B cell (primary cell): ENCODE measurements at regions not wholly inside any gene's neighbourhood (a gene's known extent, or its start where the extent isn't known, plus 50 kb on each side); places are given as distances from the start of the nearest gene placed in this dataset.

ENCODE experiments used
- ATAC-seq: fragments of 200-7000 bp; cut with Tn5 transposase; one replicate; pipeline ENCODE4 v1.10.0; 2021; ENCODE audit warnings: low read depth, mild to moderate bottlenecking, moderate number of reproducible peaks, moderate library complexity
- CTCF ChIA-PET: fragments of 350-600 bp; sonication (Branson Sonifier 250); formaldehyde crosslinking; loops from one replicate; lab custom pipeline; 2021; ENCODE audit warnings: antibody characterized with exemption, inconsistent platforms; lab: Charles Lee
- POLR2A ChIA-PET: fragments of 350-600 bp; sonication (Branson Sonifier 250); formaldehyde crosslinking; loops from one replicate; lab custom pipeline; 2021; ENCODE audit warnings: antibody characterized with exemption; lab: Charles Lee
- DNase-seq: peaks from one replicate; pipeline ENCODE4 v3.0.0; 2013
- H2AFZ ChIP-seq: 2 replicates; pipeline ENCODE4 v1.6.1; 2012; ENCODE audit warnings: mild to moderate bottlenecking, low read depth, low read length; ENCODE audit not compliant: insufficient read depth, poor library complexity, severe bottlenecking
- H3K27ac ChIP-seq, 2 donors: 1 replicate in 1 of 2; 2 replicates in 1 of 2; pipeline ENCODE4 v1.5.1; 2012 to 2013; ENCODE audit warnings: low read length in 2 of 2, mild to moderate bottlenecking in 2 of 2, moderate library complexity in 1 of 2
- H3K27me3 ChIP-seq, 4 experiments: fragments of 200-600 bp in 1 of 4; sonication (generic) in 1 of 4; replicated peaks in 1 of 4; 1 replicate in 2 of 4; 2 replicates in 2 of 4; pipeline versions ENCODE4 v1.6.1 to v1.7.0; 2013 to 2016; ENCODE audit warnings: low read length in 3 of 4, mild to moderate bottlenecking in 2 of 4, mixed read lengths in 1 of 4, moderate library complexity in 1 of 4; ENCODE audit not compliant: insufficient read depth in 4 of 4, control insufficient read depth in 3 of 4; ENCODE audit errors: control extremely low read depth in 1 of 4
- H3K36me3 ChIP-seq, 2 experiments: replicated peaks in 1 of 2; 1 replicate in 1 of 2; 2 replicates in 1 of 2; pipeline versions ENCODE4 v1.6.1 to v1.7.1; 2013; ENCODE audit warnings: low read length in 1 of 2; ENCODE audit not compliant: insufficient read depth in 2 of 2, control insufficient read depth in 1 of 2; ENCODE audit errors: control extremely low read depth in 1 of 2, extremely low read depth in 1 of 2
- H3K4me1 ChIP-seq, 2 donors: fragments of 200-600 bp in 1 of 2; sonication (generic) in 1 of 2; 1 replicate in 1 of 2; 2 replicates in 1 of 2; pipeline versions ENCODE4 v1.5.1 to v1.6.1; 2013 to 2017; ENCODE audit warnings: low read length in 2 of 2; ENCODE audit not compliant: control insufficient read depth in 2 of 2, insufficient read depth in 2 of 2
- H3K4me2 ChIP-seq: replicated peaks from 2 replicates; pipeline ENCODE3; 2012; ENCODE audit warnings: mild to moderate bottlenecking, low read depth, low read length; ENCODE audit not compliant: poor library complexity, severe bottlenecking
- H3K4me3 ChIP-seq, 5 experiments: fragments of 200-600 bp in 1 of 5; sonication (generic) in 1 of 5; 1 replicate in 3 of 5; 2 replicates in 2 of 5; pipeline versions ENCODE4 v1.5.1 to v1.7.0; 2011 to 2016; ENCODE audit warnings: low read length in 4 of 5, mild to moderate bottlenecking in 4 of 5, low read depth in 2 of 5, control low read depth in 1 of 5, moderate library complexity in 1 of 5; ENCODE audit not compliant: insufficient read depth in 1 of 5; ENCODE audit errors: control extremely low read depth in 1 of 5, extremely low read depth in 1 of 5
- H3K79me2 ChIP-seq: fragments of 200-600 bp; sonication (generic); one replicate; pipeline ENCODE4 v1.6.0; 2016; ENCODE audit warnings: low read length; ENCODE audit not compliant: control insufficient read depth, insufficient read depth
- H3K9ac ChIP-seq: fragments of 200-600 bp; sonication (generic); 2 replicates; pipeline ENCODE4 v1.6.1; 2017; ENCODE audit warnings: mild to moderate bottlenecking, low read length, moderate library complexity
- H3K9me3 ChIP-seq, 3 donors: one replicate each; pipeline versions ENCODE4 v1.6.1 to v1.7.1; 2013; ENCODE audit warnings: low read length in 2 of 3; ENCODE audit not compliant: control insufficient read depth in 2 of 3, insufficient read depth in 1 of 3; ENCODE audit errors: control extremely low read depth in 1 of 3
- H4K20me1 ChIP-seq: 2 replicates; pipeline ENCODE4 v1.6.0; 2012; ENCODE audit warnings: mild to moderate bottlenecking, low read length; ENCODE audit not compliant: insufficient read depth, control insufficient read depth, poor library complexity, severe bottlenecking
- H3K27ac Mint-ChIP-seq: one replicate; pipeline ENCODE4 v1.8.0; 2021; ENCODE audit warnings: mixed read lengths
- H3K27me3 Mint-ChIP-seq: one replicate; pipeline ENCODE4 v1.8.0; 2021; ENCODE audit warnings: mixed read lengths
- H3K4me1 Mint-ChIP-seq: one replicate; pipeline ENCODE4 v1.8.0; 2021; ENCODE audit warnings: mixed read lengths
- H3K4me3 Mint-ChIP-seq: one replicate; pipeline ENCODE4 v1.8.0; 2021; ENCODE audit warnings: mixed read lengths
- H3K9me3 Mint-ChIP-seq: one replicate; pipeline ENCODE4 v1.8.0; 2022; ENCODE audit warnings: mixed read lengths; ENCODE audit not compliant: insufficient read depth
- EZH2 ChIP-seq: IDR thresholded peaks from 2 replicates; pipeline ENCODE4 v1.6.1; 2012; ENCODE audit warnings: borderline replicate concordance, low read depth, mild to moderate bottlenecking, moderate library complexity, low read length; ENCODE audit not compliant: insufficient read depth, poor library complexity, severe bottlenecking
- WGBS: methylation state at CpG from one replicate; pipeline ENCODE4 v1.1.5; 2013; ENCODE audit warnings: missing lambda C conversion rate; ENCODE audit not compliant: insufficient coverage; 5-methylcytosine and 5-hydroxymethylcytosine counted together
- intact Hi-C: fragments of 100-400 bp; cut with micrococcal nuclease; formaldehyde crosslinking; loops from one replicate; pipeline ENCODE4 v1.10.0; 2022
- TF ChIP-seq, protein P1 (sequence below): fragments of 200-600 bp; IDR thresholded peaks from one replicate; pipeline ENCODE4 v1.8.0; 2022; ENCODE audit warnings: antibody characterized with exemption, mild to moderate bottlenecking

DNA sequence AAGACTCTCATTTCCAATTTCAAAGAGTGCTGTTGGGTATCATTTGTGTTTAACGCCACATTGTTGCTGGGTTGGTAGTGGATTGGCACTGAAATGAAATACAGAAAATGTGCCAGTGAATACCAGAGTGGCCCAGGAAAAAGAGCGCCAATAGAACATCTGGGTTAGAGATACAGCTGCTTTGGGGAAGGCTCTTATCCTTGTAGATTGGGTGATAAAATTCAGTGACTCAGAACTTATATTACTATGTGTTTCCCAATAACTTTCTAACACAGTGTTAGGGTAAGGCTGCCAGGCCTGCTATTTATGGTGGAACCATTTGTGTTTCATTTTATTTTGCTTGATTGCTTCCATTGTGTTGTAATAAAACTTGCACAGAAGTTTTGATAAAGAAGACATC is 168.2 kb upstream of the SSTR1 start:
- Histone ChIP-seq H3K36me3 (no peaks in the 10 kb centered on the region), H3K9me3 (peaks cover 0 to 1% (median 0%) of the 10 kb centered on the region in 3 donors), H3K9ac (no peak overlapping the region), H3K4me2 (no peak overlapping the region), H2AFZ (no peak overlapping the region), H4K20me1 (no peaks in the 10 kb centered on the region), H3K79me2 (no peaks in the 10 kb centered on the region), H3K4me1 (no peaks in the 10 kb centered on the region), H3K27me3 (no peaks in the 10 kb centered on the region), H3K4me3 (no peak overlapping the region), H3K27ac (no peak overlapping the region)
- CTCF ChIA-PET: no interaction called here
- WGBS: 0% methylated on average over 1 of the region's 2 CpGs
- Mint-ChIP-seq H3K9me3 (peaks cover 1% of the 10 kb centered on the region), H3K27me3 (no peaks in the 10 kb centered on the region), H3K27ac (no peak overlapping the region), H3K4me1 (no peaks in the 10 kb centered on the region), H3K4me3 (no peak overlapping the region)
- TF ChIP-seq EZH2: no peak
- TF ChIP-seq, protein P1, sequence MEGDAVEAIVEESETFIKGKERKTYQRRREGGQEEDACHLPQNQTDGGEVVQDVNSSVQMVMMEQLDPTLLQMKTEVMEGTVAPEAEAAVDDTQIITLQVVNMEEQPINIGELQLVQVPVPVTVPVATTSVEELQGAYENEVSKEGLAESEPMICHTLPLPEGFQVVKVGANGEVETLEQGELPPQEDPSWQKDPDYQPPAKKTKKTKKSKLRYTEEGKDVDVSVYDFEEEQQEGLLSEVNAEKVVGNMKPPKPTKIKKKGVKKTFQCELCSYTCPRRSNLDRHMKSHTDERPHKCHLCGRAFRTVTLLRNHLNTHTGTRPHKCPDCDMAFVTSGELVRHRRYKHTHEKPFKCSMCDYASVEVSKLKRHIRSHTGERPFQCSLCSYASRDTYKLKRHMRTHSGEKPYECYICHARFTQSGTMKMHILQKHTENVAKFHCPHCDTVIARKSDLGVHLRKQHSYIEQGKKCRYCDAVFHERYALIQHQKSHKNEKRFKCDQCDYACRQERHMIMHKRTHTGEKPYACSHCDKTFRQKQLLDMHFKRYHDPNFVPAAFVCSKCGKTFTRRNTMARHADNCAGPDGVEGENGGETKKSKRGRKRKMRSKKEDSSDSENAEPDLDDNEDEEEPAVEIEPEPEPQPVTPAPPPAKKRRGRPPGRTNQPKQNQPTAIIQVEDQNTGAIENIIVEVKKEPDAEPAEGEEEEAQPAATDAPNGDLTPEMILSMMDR: no peak
- no peak for DNase-seq
- intact Hi-C loops: no loop called here
- POLR2A ChIA-PET: no interaction called here
- ATAC-seq: no peak

- Histone ChIP-seq H2AFZ (no peak overlapping the region), H3K4me1 (no peaks in the 10 kb centered on the region), H4K20me1 (no peaks in the 10 kb centered on the region), H3K9ac (no peak overlapping the region), H3K9me3 (peaks cover 0 to 1% (median 0%) of the 10 kb centered on the region in 3 donors), H3K27me3 (no peaks in the 10 kb centered on the region), H3K4me2 (no peak overlapping the region), H3K4me3 (no peak overlapping the region), H3K27ac (no peak overlapping the region), H3K36me3 (no peaks in the 10 kb centered on the region), H3K79me2 (no peaks in the 10 kb centered on the region)
- H3K4me1 Mint-ChIP-seq: no peaks in the 10 kb centered on the region
- ChIA-PET POLR2A (no interaction called here), CTCF (no interaction called here)
- DNase-seq: no peak
- WGBS: 70% methylated on average over 1 of the region's 1 CpG
- TF ChIP-seq, protein P1: no peak
- TF ChIP-seq EZH2: no peak
- H3K27ac Mint-ChIP-seq: no peak overlapping the region
- intact Hi-C loops: no loop called here
- no peaks in the 10 kb centered on the region for H3K27me3 Mint-ChIP-seq
- peaks cover 1% of the 10 kb centered on the region for H3K9me3 Mint-ChIP-seq
- H3K4me3 Mint-ChIP-seq: no peak overlapping the region
- no peak for ATAC-seq
Observed at GRCh38 chr14:38040411-38040810, 167.3 kb upstream of the SSTR1 start.
